Spleen (tissue), 11 donors: ENCODE measurements at regions not wholly inside any gene's neighbourhood (a gene's known extent, or its start where the extent isn't known, plus 50 kb on each side); places are given as distances from the start of the nearest gene placed in this dataset.

ENCODE experiments used
- DNase-seq: peaks from one replicate; pipeline ENCODE4 v3.0.0-alpha.2; 2020
- H3K27ac ChIP-seq, 8 donors: fragments of 200-600 bp; sonication (generic) in 7 of 8; 1 replicate in 4 of 8; 2 replicates in 4 of 8; pipeline versions ENCODE4 v1.5.0 to v1.8.0; 2016 to 2021; ENCODE audit warnings: inconsistent platforms in 4 of 8, mild to moderate bottlenecking in 4 of 8, moderate library complexity in 1 of 8
- H3K27me3 ChIP-seq, 7 donors: fragments of 200-600 bp; sonication (generic) in 6 of 7; replicated peaks in 1 of 7; 1 replicate in 4 of 7; 2 replicates in 3 of 7; pipeline versions ENCODE4 v1.5.0 to v1.8.0; 2016 to 2021; ENCODE audit warnings: inconsistent platforms in 3 of 7, mild to moderate bottlenecking in 1 of 7
- H3K36me3 ChIP-seq, 6 donors: fragments of 200-600 bp; sonication (generic) in 5 of 6; 1 replicate in 4 of 6; 2 replicates in 2 of 6; pipeline versions ENCODE4 v1.5.0 to v1.8.0; 2016 to 2021; ENCODE audit warnings: inconsistent platforms in 2 of 6
- H3K4me1 ChIP-seq, 6 donors: fragments of 200-600 bp; sonication (generic) in 5 of 6; 1 replicate in 3 of 6; 2 replicates in 3 of 6; pipeline versions ENCODE4 v1.5.0 to v1.8.0; 2016 to 2021; ENCODE audit warnings: inconsistent platforms in 3 of 6
- H3K4me3 ChIP-seq, 8 donors: fragments of 200-600 bp; sonication (generic) in 7 of 8; 1 replicate in 4 of 8; 2 replicates in 4 of 8; pipeline versions ENCODE4 v1.5.0 to v1.8.0; 2016 to 2021; ENCODE audit warnings: inconsistent platforms in 4 of 8, mild to moderate bottlenecking in 4 of 8, moderate library complexity in 2 of 8
- H3K9me3 ChIP-seq, 8 donors: fragments of 200-600 bp; sonication (generic) in 7 of 8; 1 replicate in 4 of 8; 2 replicates in 4 of 8; pipeline versions ENCODE4 v1.5.0 to v1.8.0; 2016 to 2021; ENCODE audit warnings: inconsistent platforms in 4 of 8
- POLR2A ChIP-seq, 3 donors: fragments of 450-650 bp; IDR thresholded peaks; one replicate each; pipeline ENCODE4 v1.5.1; 2017; ENCODE audit warnings: antibody characterized with exemption in 3 of 3, mild to moderate bottlenecking in 1 of 3
- POLR2AphosphoS5 ChIP-seq, 3 donors: sonication (generic); formaldehyde crosslinking; IDR thresholded peaks; one replicate each; pipeline ENCODE4 v1.5.1; 2017; ENCODE audit warnings: antibody characterized with exemption in 3 of 3
- WGBS, 5 donors: extraction: QIAGEN DNeasy Blood & Tissue Kit in 3 of 5; methylation state at CpG; one replicate each; pipeline versions ENCODE4 v1.1.5 to v1.1.7; 2013 to 2018; 5-methylcytosine and 5-hydroxymethylcytosine counted together
- intact Hi-C: fragments of 100-400 bp; cut with DNase I; formaldehyde crosslinking; loops from one replicate; pipeline ENCODE4 v1.15.0; 2023; ENCODE audit warnings: low total_unique reads
- TF ChIP-seq, protein P1 (sequence below), 11 experiments: fragments of 200-600 bp in 7 of 11; fragments of 450-650 bp in 4 of 11; sonication (generic) in 4 of 11; IDR thresholded peaks in 8 of 11; conservative IDR thresholded peaks in 3 of 11; 1 replicate in 7 of 11; 2 replicates in 4 of 11; pipeline versions ENCODE4 v1.4.0 to v1.8.0; 2016 to 2021; ENCODE audit warnings: antibody characterized with exemption in 11 of 11, inconsistent platforms in 4 of 11, mild to moderate bottlenecking in 1 of 11
- donor health status: healthy with polysubstance abuse.
- donor health status: DM: no; HTN: no; CAD: no; lungs with moderate emphysema.
- donor health status: DM: no; HTN: no; CAD: no.
- donor health status: Bipolar disorder and iron deficiency.
- donor health status: healthy.
- donor health status: DM: no; HTN: no; CAD: no.
- donor health status: DM: yes; HTN: yes; CAD: no.

DNA sequence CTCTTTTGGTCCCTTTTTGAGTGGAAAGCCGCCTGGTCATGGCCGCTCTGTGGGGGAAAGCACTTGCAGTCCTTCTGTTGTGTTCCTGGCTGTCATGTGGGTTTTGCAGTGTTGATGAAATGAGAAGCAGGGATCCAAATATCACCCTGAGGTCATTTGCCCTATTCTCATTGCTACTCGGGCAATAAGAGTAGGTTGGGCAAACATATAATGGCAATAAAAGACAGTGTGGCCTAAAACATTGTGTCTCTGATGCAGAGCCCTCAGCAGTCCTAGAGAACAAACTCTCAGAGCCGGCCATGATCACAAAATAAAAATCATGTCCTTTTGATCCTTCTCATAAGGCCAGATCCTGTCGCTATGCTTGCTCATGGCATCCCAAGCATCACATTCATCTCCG lies 361.1 kb upstream of the KLF4 start:
- no peaks in the 10 kb centered on the region for H3K27me3 ChIP-seq
- H3K36me3 ChIP-seq = no peaks in the 10 kb centered on the region
- TF ChIP-seq POLR2A (IDR thresholded peaks at IDR 0.05) (no peak), POLR2AphosphoS5 (IDR thresholded peaks at IDR 0.05) (no peak)
- TF ChIP-seq, protein P1, sequence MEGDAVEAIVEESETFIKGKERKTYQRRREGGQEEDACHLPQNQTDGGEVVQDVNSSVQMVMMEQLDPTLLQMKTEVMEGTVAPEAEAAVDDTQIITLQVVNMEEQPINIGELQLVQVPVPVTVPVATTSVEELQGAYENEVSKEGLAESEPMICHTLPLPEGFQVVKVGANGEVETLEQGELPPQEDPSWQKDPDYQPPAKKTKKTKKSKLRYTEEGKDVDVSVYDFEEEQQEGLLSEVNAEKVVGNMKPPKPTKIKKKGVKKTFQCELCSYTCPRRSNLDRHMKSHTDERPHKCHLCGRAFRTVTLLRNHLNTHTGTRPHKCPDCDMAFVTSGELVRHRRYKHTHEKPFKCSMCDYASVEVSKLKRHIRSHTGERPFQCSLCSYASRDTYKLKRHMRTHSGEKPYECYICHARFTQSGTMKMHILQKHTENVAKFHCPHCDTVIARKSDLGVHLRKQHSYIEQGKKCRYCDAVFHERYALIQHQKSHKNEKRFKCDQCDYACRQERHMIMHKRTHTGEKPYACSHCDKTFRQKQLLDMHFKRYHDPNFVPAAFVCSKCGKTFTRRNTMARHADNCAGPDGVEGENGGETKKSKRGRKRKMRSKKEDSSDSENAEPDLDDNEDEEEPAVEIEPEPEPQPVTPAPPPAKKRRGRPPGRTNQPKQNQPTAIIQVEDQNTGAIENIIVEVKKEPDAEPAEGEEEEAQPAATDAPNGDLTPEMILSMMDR (IDR thresholded peaks at IDR 0.05 in 8 of 11, conservative IDR thresholded peaks at IDR 0.05 in 3 of 11) = no peak
- DNase-seq = no peak
- H3K9me3 ChIP-seq = peaks cover 5 to 25% (median 19%) of the 10 kb centered on the region in 8 donors
- no peak overlapping the region for H3K4me3 ChIP-seq
- no peak overlapping the region for H3K27ac ChIP-seq
- intact Hi-C loops = no loop called here
- WGBS, 5 donors = 89 to 96% (median 94%) methylated on average over 6 of the region's 6 CpGs
- peaks cover 0 to 18% (median 2%) of the 10 kb centered on the region in 6 donors for H3K4me1 ChIP-seq

- intact Hi-C loops = no loop called here
- H3K27me3 ChIP-seq = no peaks in the 10 kb centered on the region
- no peaks in the 10 kb centered on the region for H3K36me3 ChIP-seq
- WGBS, 5 donors = 47 to 71% (median 57%) methylated on average over 6 of the region's 6 CpGs
- peaks cover 0 to 18% (median 2%) of the 10 kb centered on the region in 6 donors for H3K4me1 ChIP-seq
- H3K4me3 ChIP-seq = no peak overlapping the region
- no peak for TF ChIP-seq POLR2A (IDR thresholded peaks at IDR 0.05)
- TF ChIP-seq POLR2AphosphoS5 (IDR thresholded peaks at IDR 0.05) = no peak
- TF ChIP-seq, protein P1 (IDR thresholded peaks at IDR 0.05 in 8 of 11, conservative IDR thresholded peaks at IDR 0.05 in 3 of 11) = no peak
- DNase-seq = no peak
- H3K9me3 ChIP-seq = peaks cover 0 to 1% (median 0%) of the 10 kb centered on the region in 8 donors
- peak overlapping the region in 4 of 8 donors; percentile 8 to 79 (median 62) for H3K27ac ChIP-seq
These were observed 358.7 kb upstream of the KLF4 start for GRCh38 chr9:107847978-107848964.

GRCh38 chr9:107842530-107842929 lies 353.0 kb upstream of the KLF4 start:
- Histone ChIP-seq H3K4me3 (no peak overlapping the region), H3K9me3 (no peaks in the 10 kb centered on the region), H3K4me1 (peaks cover 0 to 15% (median 0%) of the 10 kb centered on the region in 6 donors), H3K27me3 (no peaks in the 10 kb centered on the region), H3K36me3 (no peaks in the 10 kb centered on the region), H3K27ac (no peak overlapping the region)
- TF ChIP-seq, protein P1 (IDR thresholded peaks at IDR 0.05 in 8 of 11, conservative IDR thresholded peaks at IDR 0.05 in 3 of 11) = no peak
- TF ChIP-seq POLR2AphosphoS5 (IDR thresholded peaks at IDR 0.05) = no peak
- no peak for TF ChIP-seq POLR2A (IDR thresholded peaks at IDR 0.05)
- 82 to 91% (median 88%) methylated on average over 6 of the region's 6 CpGs for WGBS, 5 donors
- intact Hi-C loops = no loop called here
- no peak for DNase-seq

- H3K27ac ChIP-seq = no peak overlapping the region
- TF ChIP-seq POLR2AphosphoS5 (IDR thresholded peaks at IDR 0.05) (no peak), POLR2A (IDR thresholded peaks at IDR 0.05) (no peak)
- TF ChIP-seq, protein P1 (IDR thresholded peaks at IDR 0.05 in 8 of 11, conservative IDR thresholded peaks at IDR 0.05 in 3 of 11) = no peak
- no peaks in the 10 kb centered on the region for H3K9me3 ChIP-seq
- H3K4me3 ChIP-seq = no peak overlapping the region
- peaks cover 0 to 15% (median 0%) of the 10 kb centered on the region in 6 donors for H3K4me1 ChIP-seq
- H3K27me3 ChIP-seq = no peaks in the 10 kb centered on the region
- WGBS, 5 donors = 48 to 80% (median 64%) methylated on average over 2 of the region's 2 CpGs
- DNase-seq = no peak
- H3K36me3 ChIP-seq = no peaks in the 10 kb centered on the region
- intact Hi-C loops = no loop called here
These were observed 351.5 kb upstream of the KLF4 start for GRCh38 chr9:107841076-107841475.
